ENCODE measurements at regions not wholly inside any gene's neighbourhood (a gene's known extent, or its start where the extent isn't known, plus 50 kb on each side); places are given as distances from the start of the nearest gene placed in this dataset.

DNA sequence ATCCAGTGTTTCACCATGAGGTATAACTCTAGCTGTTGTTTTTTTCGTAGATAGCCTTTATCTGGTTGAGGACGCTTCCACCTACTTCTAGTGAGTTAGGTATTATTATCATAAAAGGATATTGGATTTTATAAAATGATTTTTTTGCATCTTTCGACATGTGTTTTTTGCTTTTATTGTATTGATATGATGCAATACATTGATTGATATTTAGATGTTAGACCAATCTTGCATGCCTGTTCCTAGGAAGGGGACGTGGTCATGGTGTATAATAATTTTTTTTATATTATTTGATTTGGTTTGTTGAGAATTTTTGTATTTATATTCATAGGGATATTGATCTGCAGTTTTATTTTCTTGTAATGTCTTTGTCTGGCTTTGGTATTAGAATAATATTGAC, 193.3 kb downstream of the HS3ST3B1 start:
- H3K36me3 ChIP-seq (ENCODE audit: insufficient read depth, low read length): no peaks in the 10 kb centered on the region
- H2AFZ ChIP-seq (ENCODE audit: low read depth, low read length): no peak overlapping the region
- H3K27me3 ChIP-seq (ENCODE audit: insufficient read depth, low read depth, low read length): no peaks in the 10 kb centered on the region
- no peak overlapping the region for H3K4me3 ChIP-seq (ENCODE audit: low read length)
- H4K20me1 ChIP-seq (ENCODE audit: insufficient read depth): no peaks in the 10 kb centered on the region
- no peaks in the 10 kb centered on the region for H3K9me2 ChIP-seq (ENCODE audit: insufficient read depth, low read length)
- H3F3A ChIP-seq (ENCODE audit: insufficient read depth, low read length, poor library complexity, severe bottlenecking): no peaks in the 10 kb centered on the region
- TF ChIP-seq TAF1 (IDR thresholded peaks at IDR 0.05; ENCODE audit: low read depth) (no peak), RAD21 (conservative IDR thresholded peaks at IDR 0.05) (no peak), EZH2 (IDR thresholded peaks at IDR 0.05; ENCODE audit: borderline replicate concordance, insufficient read depth, low read length, poor library complexity, severe bottlenecking) (no peak), REST (IDR thresholded peaks at IDR 0.05; ENCODE audit: borderline replicate concordance) (no peak), POLR2AphosphoS5 (IDR thresholded peaks at IDR 0.05) (no peak), MXI1 (conservative IDR thresholded peaks at IDR 0.05; ENCODE audit: poor library complexity, severe bottlenecking) (no peak), EP300 (conservative IDR thresholded peaks at IDR 0.05; ENCODE audit: poor library complexity, severe bottlenecking) (no peak), CTCF (IDR thresholded peaks at IDR 0.05; ENCODE audit: poor library complexity, severe bottlenecking) (no peak), SMC3 (conservative IDR thresholded peaks at IDR 0.05; ENCODE audit: poor library complexity) (no peak)
- no peak overlapping the region for H3K27ac ChIP-seq (ENCODE audit: low read length)
- H3K9me3 ChIP-seq (ENCODE audit: low read length): peaks cover 3% of the 10 kb centered on the region
- H3K79me2 ChIP-seq (replicated peaks; ENCODE audit: insufficient read depth, low read length): no peaks in the 10 kb centered on the region
- H3K4me2 ChIP-seq (ENCODE audit: low read length): no peak overlapping the region
- no peak overlapping the region for H3K9ac ChIP-seq (ENCODE audit: low read length)

- TF ChIP-seq MXI1 (conservative IDR thresholded peaks at IDR 0.05; ENCODE audit: poor library complexity, severe bottlenecking): no peak
- no peak for TF ChIP-seq REST (IDR thresholded peaks at IDR 0.05; ENCODE audit: borderline replicate concordance)
- no peak for TF ChIP-seq EZH2 (IDR thresholded peaks at IDR 0.05; ENCODE audit: borderline replicate concordance, insufficient read depth, low read length, poor library complexity, severe bottlenecking)
- TF ChIP-seq EP300 (conservative IDR thresholded peaks at IDR 0.05; ENCODE audit: poor library complexity, severe bottlenecking): no peak
- no peak for TF ChIP-seq CTCF (IDR thresholded peaks at IDR 0.05; ENCODE audit: poor library complexity, severe bottlenecking)
- TF ChIP-seq TAF1 (IDR thresholded peaks at IDR 0.05; ENCODE audit: low read depth): no peak
- no peak for TF ChIP-seq SMC3 (conservative IDR thresholded peaks at IDR 0.05; ENCODE audit: poor library complexity)
- TF ChIP-seq RAD21 (conservative IDR thresholded peaks at IDR 0.05): no peak
- no peak for TF ChIP-seq POLR2AphosphoS5 (IDR thresholded peaks at IDR 0.05)
- Histone ChIP-seq H2AFZ (ENCODE audit: low read depth, low read length) (no peak overlapping the region), H3F3A (ENCODE audit: insufficient read depth, low read length, poor library complexity, severe bottlenecking) (no peaks in the 10 kb centered on the region), H3K9ac (ENCODE audit: low read length) (no peak overlapping the region), H3K9me2 (ENCODE audit: insufficient read depth, low read length) (no peaks in the 10 kb centered on the region), H4K20me1 (ENCODE audit: insufficient read depth) (no peaks in the 10 kb centered on the region), H3K9me3 (ENCODE audit: low read length) (peaks cover 3% of the 10 kb centered on the region), H3K4me2 (ENCODE audit: low read length) (no peak overlapping the region), H3K27me3 (ENCODE audit: insufficient read depth, low read depth, low read length) (no peaks in the 10 kb centered on the region), H3K79me2 (replicated peaks; ENCODE audit: insufficient read depth, low read length) (no peaks in the 10 kb centered on the region), H3K27ac (ENCODE audit: low read length) (no peak overlapping the region), H3K36me3 (ENCODE audit: insufficient read depth, low read length) (no peaks in the 10 kb centered on the region), H3K4me3 (ENCODE audit: low read length) (no peak overlapping the region)
These were observed 189.1 kb downstream of the HS3ST3B1 start for GRCh38 chr17:14489986-14490385.

All from neural cell (in vitro differentiated cells).